Eye (tissue), 1 donor: ENCODE measurements at regions not wholly inside any gene's neighbourhood (a gene's known extent, or its start where the extent isn't known, plus 50 kb on each side); places are given as distances from the start of the nearest gene placed in this dataset.

Experiments used
- DNase-seq: peaks from one replicate; pipeline ENCODE4 v3.0.0-alpha.2; 2015

GRCh38 chr3:59115364-59116232, 65.8 kb upstream of the CFAP20DC start:
- no peak for DNase-seq

GRCh38 chr3:59107856-59108815, 58.3 kb upstream of the CFAP20DC start:
- DNase-seq = no peak

- DNase-seq = no peak
Observed at GRCh38 chr3:59106085-59106648, 56.3 kb upstream of the CFAP20DC start.

- DNase-seq = no peak
Observed at GRCh38 chr3:59103552-59103951, 53.7 kb upstream of the CFAP20DC start.

- no peak for DNase-seq
Observed at GRCh38 chr3:59101231-59101736, 51.5 kb upstream of the CFAP20DC start.
